Psoas muscle (tissue), 7 donors: ENCODE measurements at regions not wholly inside any gene's neighbourhood (a gene's known extent, or its start where the extent isn't known, plus 50 kb on each side); places are given as distances from the start of the nearest gene placed in this dataset.

ENCODE experiments used
- ATAC-seq, 4 donors: fragments of 200-7000 bp; cut with Tn5 transposase; one replicate each; pipeline ENCODE4 v1.9.1; 2020; ENCODE audit warnings: moderate library complexity in 3 of 4, mild to moderate bottlenecking in 2 of 4
- DNase-seq, 2 donors: peaks; one replicate each; pipeline ENCODE4 v3.0.0-alpha.2; 2020
- H3K27ac ChIP-seq: fragments of 200-600 bp; one replicate; pipeline ENCODE4 v1.8.0; 2022
- H3K27me3 ChIP-seq, 3 donors: fragments of 200-600 bp in 1 of 3; one replicate each; pipeline versions ENCODE4 v1.6.1 to v1.8.0; 2013 to 2022; ENCODE audit warnings: low read length in 2 of 3, mild to moderate bottlenecking in 2 of 3, moderate library complexity in 1 of 3; ENCODE audit not compliant: insufficient read depth in 3 of 3
- H3K36me3 ChIP-seq, 2 donors: fragments of 200-600 bp in 1 of 2; one replicate each; pipeline versions ENCODE4 v1.6.1 to v1.8.0; 2013 to 2022; ENCODE audit warnings: low read depth in 1 of 2, mild to moderate bottlenecking in 1 of 2, moderate library complexity in 1 of 2; ENCODE audit not compliant: insufficient read depth in 1 of 2
- H3K4me1 ChIP-seq: fragments of 200-600 bp; one replicate; pipeline ENCODE4 v1.8.0; 2022
- H3K4me3 ChIP-seq: fragments of 200-600 bp; one replicate; pipeline ENCODE4 v1.8.0; 2022; ENCODE audit warnings: mild to moderate bottlenecking
- H3K9me3 ChIP-seq: fragments of 200-600 bp; one replicate; pipeline ENCODE4 v1.8.0; 2022
- CTCF ChIP-seq: fragments of 200-600 bp; IDR thresholded peaks from one replicate; pipeline ENCODE4 v1.8.0; 2022; ENCODE audit warnings: antibody characterized with exemption
- WGBS, 3 donors: extraction: QIAGEN DNeasy Blood & Tissue Kit; methylation state at CpG; one replicate each; pipeline versions ENCODE4 v1.1.6 to v1.1.7; 2013; 5-methylcytosine and 5-hydroxymethylcytosine counted together
- intact Hi-C, 2 donors: fragments of 100-400 bp; cut with DNase I; formaldehyde crosslinking; loops; one replicate each; pipeline versions ENCODE4 v1.11.0 to v1.14.2; 2022
- donor health status: healthy with polysubstance abuse.
- donor health status: DM: no; HTN: no; CAD: no; lungs with moderate emphysema.
- donor health status: Bipolar disorder and iron deficiency.
- donor health status: healthy.
- donor health status: DM: yes; HTN: yes; CAD: no.
- donor health status: DM: no; HTN: no; CAD: no.
- donor health status: DM: yes; HTN: yes; CAD: no.

- intact Hi-C loops = no loop called here
- Histone ChIP-seq H3K27ac (no peak overlapping the region), H3K4me3 (no peak overlapping the region), H3K9me3 (no peaks in the 10 kb centered on the region), H3K36me3 (no peaks in the 10 kb centered on the region), H3K4me1 (no peaks in the 10 kb centered on the region), H3K27me3 (no peaks in the 10 kb centered on the region)
- no peak for DNase-seq
- no peak for TF ChIP-seq CTCF
- whole genome bisulfite sequencing, 3 donors = 20 to 35% (median 29%) methylated on average over 4 of the region's 4 CpGs
- ATAC-seq = no peak
These were observed 98.9 kb upstream of the FOXD3 start for GRCh38 chr1:63223426-63223825.

DNA sequence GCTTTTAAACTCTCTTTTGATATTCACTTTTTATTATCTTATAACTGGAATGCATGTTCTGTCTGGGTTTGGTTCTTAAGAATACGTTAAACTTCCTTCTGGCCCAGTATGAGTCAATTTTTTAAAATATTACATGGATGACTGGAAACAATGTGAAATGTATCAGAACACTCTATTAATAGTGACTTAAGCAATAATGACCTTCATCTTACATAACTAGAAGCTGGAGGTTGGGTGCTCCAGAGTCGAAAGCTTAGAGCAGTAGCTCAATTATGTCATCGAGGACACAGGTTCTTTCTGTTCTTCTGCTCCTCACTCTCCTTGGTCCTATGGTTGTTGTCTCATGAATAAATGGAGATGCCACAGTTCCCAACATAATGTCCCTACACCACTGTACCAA lies 91.6 kb upstream of the FOXD3 start:
- no peak overlapping the region for H3K27ac ChIP-seq
- H3K4me3 ChIP-seq = no peak overlapping the region
- H3K4me1 ChIP-seq = peaks cover 8% of the 10 kb centered on the region
- peak; percentile 62 to 75 (median 65) for ATAC-seq
- H3K36me3 ChIP-seq = no peaks in the 10 kb centered on the region
- WGBS, 3 donors = 45 to 48% (median 47%) methylated on average over 3 of the region's 3 CpGs
- H3K9me3 ChIP-seq = peaks cover 3% of the 10 kb centered on the region
- intact Hi-C loops = no loop called here
- no peaks in the 10 kb centered on the region for H3K27me3 ChIP-seq
- TF ChIP-seq CTCF = no peak
- DNase-seq = no peak

DNA sequence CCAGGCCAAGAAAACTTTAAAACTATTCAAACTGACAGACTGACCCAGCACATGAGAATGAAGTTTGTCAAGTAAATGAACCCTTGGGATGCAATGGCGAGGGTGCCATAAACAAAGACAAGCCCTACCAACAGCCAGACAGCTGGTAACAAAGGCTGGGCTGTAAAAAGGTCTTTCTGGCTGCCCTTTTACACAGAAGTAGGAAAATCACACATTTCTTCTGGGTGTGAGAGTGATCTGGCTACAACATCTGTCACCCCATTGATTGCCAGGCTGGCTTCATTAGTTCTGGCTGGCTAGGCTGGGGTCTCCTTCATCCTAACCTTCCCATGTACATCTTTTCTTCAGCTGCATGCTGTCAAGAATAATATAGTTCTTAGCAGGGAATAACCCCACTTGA lies 83.6 kb upstream of the FOXD3 start:
- no peak for ATAC-seq
- Histone ChIP-seq H3K27ac (no peak overlapping the region), H3K4me1 (no peaks in the 10 kb centered on the region), H3K9me3 (peaks cover 3% of the 10 kb centered on the region), H3K27me3 (no peaks in the 10 kb centered on the region), H3K4me3 (no peak overlapping the region), H3K36me3 (no peaks in the 10 kb centered on the region)
- WGBS, 3 donors = 45 to 57% (median 46%) methylated on average over 1 of the region's 1 CpG
- TF ChIP-seq CTCF = no peak
- DNase-seq = no peak
- intact Hi-C loops = no loop called here

DNA sequence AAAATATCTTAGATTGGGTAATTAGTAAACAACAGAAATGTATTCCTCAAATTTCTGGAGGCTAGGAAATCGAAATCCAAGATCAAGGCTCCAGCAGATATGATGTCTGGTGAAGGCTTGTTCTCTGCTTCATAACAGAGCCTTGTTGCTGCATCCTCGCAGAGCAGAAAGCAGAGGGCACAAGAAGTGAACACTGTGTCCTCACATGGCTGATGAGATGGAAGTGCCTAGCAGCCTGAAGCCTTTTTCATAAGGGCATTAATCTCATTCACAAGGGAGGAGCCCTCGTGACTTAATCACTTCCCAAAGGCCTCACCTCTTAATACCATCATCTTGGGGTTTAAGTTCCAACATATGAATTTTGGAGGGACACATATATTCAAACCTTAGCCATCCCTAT lies 77.2 kb upstream of the FOXD3 start:
- H3K27me3 ChIP-seq = no peaks in the 10 kb centered on the region
- no peak for TF ChIP-seq CTCF
- ATAC-seq = no peak
- H3K4me3 ChIP-seq = no peak overlapping the region
- no peak overlapping the region for H3K27ac ChIP-seq
- no peak for DNase-seq
- intact Hi-C loops = no loop called here
- 79 to 86% (median 83%) methylated on average over 3 of the region's 3 CpGs for WGBS, 3 donors
- no peaks in the 10 kb centered on the region for H3K4me1 ChIP-seq
- H3K36me3 ChIP-seq = no peaks in the 10 kb centered on the region
- no peaks in the 10 kb centered on the region for H3K9me3 ChIP-seq

GRCh38 chr1:63248216-63248615 lies 74.2 kb upstream of the FOXD3 start:
- Histone ChIP-seq H3K9me3 (no peaks in the 10 kb centered on the region), H3K27ac (no peak overlapping the region), H3K36me3 (no peaks in the 10 kb centered on the region), H3K4me3 (no peak overlapping the region), H3K27me3 (no peaks in the 10 kb centered on the region), H3K4me1 (no peaks in the 10 kb centered on the region)
- intact Hi-C loops = no loop called here
- no peak for TF ChIP-seq CTCF
- no peak for DNase-seq
- no peak for ATAC-seq
- WGBS, 3 donors = 67 to 79% (median 69%) methylated on average over 1 of the region's 1 CpG
